IMR-90 (cell line): ENCODE measurements at regions not wholly inside any gene's neighbourhood (a gene's known extent, or its start where the extent isn't known, plus 50 kb on each side); places are given as distances from the start of the nearest gene placed in this dataset.

Source experiments
- ATAC-seq: fragments of 200-7000 bp; cut with Tn5 transposase; 2 replicates; pipeline ENCODE4 v1.9.1; 2020; ENCODE audit warnings: low read depth, mild to moderate bottlenecking, moderate library complexity
- BruUV-seq: library from RNA; stranded (reverse); fragments of 400-500 nt; replicated peaks from 2 replicates; lab custom pipeline; 2021; lab: Mats Ljungman, UMichigan
- CTCF ChIA-PET: fragments of 300-600 bp; formaldehyde crosslinking; extraction: SDS; loops from one replicate; lab custom pipeline; 2021; ENCODE audit warnings: antibody characterized with exemption; lab: Yijun Ruan, JAX
- POLR2A ChIA-PET: fragments of 300-600 bp; sonication (Branson Sonifier 250); formaldehyde crosslinking; loops from one replicate; lab custom pipeline; 2022; ENCODE audit warnings: antibody characterized with exemption; ENCODE audit not compliant: unreplicated experiment; lab: Charles Lee
- DNase-seq: peaks from one replicate; pipeline ENCODE4 v3.0.0; 2013
- H2AFZ ChIP-seq: replicated peaks from 2 replicates; pipeline ENCODE3; 2013; ENCODE audit warnings: low read length, mild to moderate bottlenecking; ENCODE audit not compliant: poor library complexity
- H2AK5ac ChIP-seq: 2 replicates; pipeline ENCODE4 v1.6.1; 2013; ENCODE audit warnings: low read depth, low read length, inconsistent platforms
- H2AK9ac ChIP-seq: replicated peaks from 2 replicates; pipeline ENCODE3; 2013; ENCODE audit warnings: mild to moderate bottlenecking, low read depth, low read length, moderate library complexity; ENCODE audit not compliant: poor library complexity
- H2BK120ac ChIP-seq: 2 replicates; pipeline ENCODE4 v1.6.1; 2013; ENCODE audit warnings: low read depth, low read length, inconsistent platforms
- H2BK15ac ChIP-seq: 3 replicates; pipeline ENCODE4 v1.6.1; 2013; ENCODE audit warnings: low read depth, low read length, inconsistent platforms
- H2BK20ac ChIP-seq: 2 replicates; pipeline ENCODE4 v1.6.1; 2013; ENCODE audit warnings: low read depth, mild to moderate bottlenecking, inconsistent platforms, low read length, moderate library complexity
- H2BK5ac ChIP-seq: 2 replicates; pipeline ENCODE4 v1.6.1; 2013; ENCODE audit warnings: mild to moderate bottlenecking, low read depth, low read length, inconsistent platforms; ENCODE audit not compliant: poor library complexity, severe bottlenecking
- H3K14ac ChIP-seq: replicated peaks from 2 replicates; pipeline ENCODE4 v1.6.1; 2013; ENCODE audit warnings: low read depth, low read length, inconsistent platforms
- H3K18ac ChIP-seq: 2 replicates; pipeline ENCODE4 v1.6.1; 2013; ENCODE audit warnings: low read depth, low read length, control low read depth
- H3K23ac ChIP-seq: 2 replicates; pipeline ENCODE4 v1.6.1; 2013; ENCODE audit warnings: low read depth, low read length, inconsistent platforms
- H3K27ac ChIP-seq: 2 replicates; pipeline ENCODE4 v1.5.1; 2013; ENCODE audit warnings: mild to moderate bottlenecking, control low read depth, low read length; ENCODE audit not compliant: insufficient read depth
- H3K27me3 ChIP-seq: 2 replicates; pipeline ENCODE4 v1.6.1; 2013; ENCODE audit warnings: low read length; ENCODE audit not compliant: control insufficient read depth, insufficient read depth
- H3K36me3 ChIP-seq: 2 replicates; pipeline ENCODE4 v1.6.1; 2013; ENCODE audit warnings: low read length, mixed read lengths; ENCODE audit not compliant: control insufficient read depth, insufficient read depth
- H3K4ac ChIP-seq: 2 replicates; pipeline ENCODE4 v1.6.1; 2013; ENCODE audit warnings: low read depth, low read length, inconsistent platforms
- H3K4me1 ChIP-seq: 2 replicates; pipeline ENCODE4 v1.6.1; 2013; ENCODE audit warnings: low read length, mixed read lengths; ENCODE audit not compliant: control insufficient read depth, insufficient read depth
- H3K4me2 ChIP-seq: 2 replicates; pipeline ENCODE4 v1.6.1; 2013; ENCODE audit warnings: low read depth, mild to moderate bottlenecking, control low read depth, low read length, moderate library complexity
- H3K4me3 ChIP-seq: 2 replicates; pipeline ENCODE4 v1.5.1; 2013; ENCODE audit warnings: low read depth, mild to moderate bottlenecking, control low read depth, low read length, moderate library complexity; ENCODE audit not compliant: insufficient read depth
- H3K56ac ChIP-seq: 2 replicates; pipeline ENCODE4 v1.6.1; 2013; ENCODE audit warnings: low read length, inconsistent platforms; ENCODE audit not compliant: insufficient read depth; ENCODE audit errors: extremely low read depth
- H3K79me1 ChIP-seq, 2 experiments: 2 replicates each; pipeline ENCODE4 v1.6.1; 2013; ENCODE audit warnings: low read length in 2 of 2, inconsistent platforms in 1 of 2, low read depth in 1 of 2
- H3K9ac ChIP-seq: 2 replicates; pipeline ENCODE4 v1.6.1; 2013; ENCODE audit warnings: low read depth, low read length, control low read depth
- H3K9me1 ChIP-seq: 2 replicates; pipeline ENCODE4 v1.6.1; 2013; ENCODE audit warnings: low read length, inconsistent platforms; ENCODE audit not compliant: insufficient read depth
- H3K9me3 ChIP-seq: 2 replicates; pipeline ENCODE4 v1.6.1; 2013; ENCODE audit warnings: low read length; ENCODE audit not compliant: control insufficient read depth, insufficient read depth
- H4K20me1 ChIP-seq: 2 replicates; pipeline ENCODE4 v1.6.1; 2013; ENCODE audit warnings: low read length, inconsistent platforms; ENCODE audit not compliant: insufficient read depth
- H4K5ac ChIP-seq: 2 replicates; pipeline ENCODE4 v1.6.1; 2013; ENCODE audit warnings: mild to moderate bottlenecking, low read depth, low read length, control low read depth
- H4K8ac ChIP-seq, 2 experiments: 2 replicates each; pipeline ENCODE4 v1.6.1; 2013; ENCODE audit warnings: low read depth in 2 of 2, low read length in 2 of 2, control low read depth in 1 of 2, inconsistent platforms in 1 of 2
- H4K91ac ChIP-seq: 2 replicates; pipeline ENCODE4 v1.6.1; 2013; ENCODE audit warnings: low read depth, low read length, inconsistent platforms; ENCODE audit not compliant: insufficient read depth
- BHLHE40 ChIP-seq: fragments of 150-350 bp; IDR thresholded peaks from 2 replicates; pipeline ENCODE4 v1.6.1; 2016; ENCODE audit warnings: mild to moderate bottlenecking, low read depth, low read length
- CEBPB ChIP-seq: IDR thresholded peaks from 2 replicates; pipeline ENCODE4 v1.6.1; 2012; ENCODE audit warnings: low read depth, low read length, improper control_type of control experiment
- CHD1 ChIP-seq: IDR thresholded peaks from 2 replicates; pipeline ENCODE4 v1.6.1; 2012; ENCODE audit warnings: low read depth, low read length, improper control_type of control experiment
- FOS ChIP-seq: fragments of 150-350 bp; IDR thresholded peaks from 2 replicates; pipeline ENCODE4 v1.6.1; 2016; ENCODE audit warnings: low read depth, low read length
- MAFK ChIP-seq: IDR thresholded peaks from 2 replicates; pipeline ENCODE4 v1.6.1; 2012; ENCODE audit warnings: low read depth, low read length, improper control_type of control experiment
- MAZ ChIP-seq: IDR thresholded peaks from 2 replicates; pipeline ENCODE4 v1.6.1; 2012; ENCODE audit warnings: low read depth, mild to moderate bottlenecking, low read length, improper control_type of control experiment, moderate library complexity, borderline replicate concordance
- MXI1 ChIP-seq: IDR thresholded peaks from 2 replicates; pipeline ENCODE4 v1.6.1; 2012; ENCODE audit warnings: low read depth, mild to moderate bottlenecking, low read length, moderate library complexity, borderline replicate concordance
- NFE2L2 ChIP-seq: fragments of 150-350 bp; IDR thresholded peaks from 2 replicates; pipeline ENCODE4 v1.6.1; 2016; ENCODE audit warnings: low read depth, mild to moderate bottlenecking, low read length
- POLR2A ChIP-seq: IDR thresholded peaks from 2 replicates; pipeline ENCODE4 v1.6.1; 2012; ENCODE audit warnings: mild to moderate bottlenecking, low read depth, low read length
- RAD21 ChIP-seq: IDR thresholded peaks from 2 replicates; pipeline ENCODE4 v1.6.1; 2012; ENCODE audit warnings: low read length, improper control_type of control experiment
- RCOR1 ChIP-seq: IDR thresholded peaks from 2 replicates; pipeline ENCODE4 v1.6.1; 2012; ENCODE audit warnings: mild to moderate bottlenecking, low read length, improper control_type of control experiment; ENCODE audit not compliant: insufficient replicate concordance
- RFX5 ChIP-seq: IDR thresholded peaks from 2 replicates; pipeline ENCODE4 v1.8.0; 2012; ENCODE audit warnings: low read depth, mild to moderate bottlenecking, low read length, moderate library complexity
- SMC3 ChIP-seq: fragments of 150-350 bp; IDR thresholded peaks from 2 replicates; pipeline ENCODE4 v1.6.1; 2016; ENCODE audit warnings: low read depth, mild to moderate bottlenecking, antibody characterized with exemption, low read length, moderate library complexity
- WGBS, 2 experiments: methylation state at CpG; one replicate each; pipeline versions ENCODE4 v1.1.5 to v1.1.7; 2013; ENCODE audit warnings: missing lambda C conversion rate in 2 of 2; ENCODE audit not compliant: insufficient read length in 1 of 2; ENCODE audit errors: extremely low coverage in 2 of 2; 5-methylcytosine and 5-hydroxymethylcytosine counted together
- dilution Hi-C: fragments of 300-500 bp; cut with HindIII; formaldehyde crosslinking; loops from one replicate; pipeline ENCODE4 v1.14.3; 2018; ENCODE audit warnings: low sequenced_read_pairs; ENCODE audit not compliant: unreplicated experiment
- in situ Hi-C: fragments of 300-500 bp; cut with MboI; formaldehyde crosslinking; loops from 3 replicates; pipeline ENCODE4 v1.14.3; 2019; ENCODE audit warnings: low sequenced_read_pairs, inconsistent platforms, mixed read lengths
- intact Hi-C: fragments of 100-400 bp; cut with micrococcal nuclease; formaldehyde crosslinking; loops from 2 replicates; pipeline ENCODE4 v1.10.0; 2022
- TF ChIP-seq, protein P1 (sequence below): fragments of 150-350 bp; IDR thresholded peaks from 2 replicates; pipeline ENCODE4 v1.6.1; 2017; ENCODE audit warnings: mild to moderate bottlenecking, antibody characterized with exemption, low read length, low read depth
- TF ChIP-seq, protein P2 (sequence below): fragments of 150-350 bp; IDR thresholded peaks from 2 replicates; pipeline ENCODE4 v1.6.1; 2016; ENCODE audit warnings: low read depth, mild to moderate bottlenecking, low read length, moderate library complexity, borderline replicate concordance
- TF ChIP-seq, protein P3 (sequence below): conservative IDR thresholded peaks from 2 replicates; pipeline ENCODE4 v1.5.1; 2012; ENCODE audit warnings: mild to moderate bottlenecking, low read depth, low read length, improper control_type of control experiment

DNA sequence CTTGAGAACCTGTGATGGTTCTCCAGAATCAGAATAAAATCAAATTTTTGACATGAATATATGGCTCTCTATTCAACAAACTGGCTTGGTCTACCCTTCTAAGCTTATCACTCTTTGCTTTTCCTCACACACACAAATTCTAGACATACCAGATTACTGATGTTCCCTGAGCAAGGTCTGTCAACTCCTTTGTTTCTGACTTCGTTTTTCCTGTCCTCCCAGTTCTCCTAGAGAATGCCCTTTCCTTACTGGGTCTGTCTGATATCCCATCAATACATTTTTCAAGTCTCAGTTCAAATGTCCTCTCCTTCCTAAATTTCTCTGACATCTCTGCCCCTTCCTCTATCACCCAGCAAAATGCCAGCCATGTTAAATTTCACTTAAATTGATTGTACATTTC is 202.1 kb upstream of the IGFBP7 start:
- Histone ChIP-seq H3K4me2 (no peak overlapping the region), H3K56ac (no peak overlapping the region), H2BK15ac (no peak overlapping the region), H4K91ac (no peak overlapping the region), H3K79me1 (no peaks in the 10 kb centered on the region), H3K9me1 (no peaks in the 10 kb centered on the region), H2AK5ac (no peak overlapping the region), H2BK120ac (no peak overlapping the region), H3K4ac (no peak overlapping the region), H3K27ac (no peak overlapping the region), H3K14ac (no peak overlapping the region), H2BK5ac (no peak overlapping the region), H3K9ac (no peak overlapping the region), H2AK9ac (no peak overlapping the region), H2AFZ (no peak overlapping the region), H3K36me3 (no peaks in the 10 kb centered on the region), H4K5ac (no peak overlapping the region), H3K27me3 (no peaks in the 10 kb centered on the region; the same call in 1 of the 2 replicates), H2BK20ac (no peak overlapping the region), H3K18ac (no peak overlapping the region), H4K20me1 (no peaks in the 10 kb centered on the region), H3K4me3 (no peak overlapping the region), H3K23ac (no peak overlapping the region), H4K8ac (no peak overlapping the region), H3K9me3 (no peaks in the 10 kb centered on the region), H3K4me1 (no peaks in the 10 kb centered on the region)
- BruUV-seq, result no TSS peak
- DNase-seq (no peak), ATAC-seq (no peak)
- intact Hi-C loops, result no loop called here
- POLR2A ChIA-PET, result no interaction called here
- no CpG with 5 or more reads among the region's 1 CpG for WGBS, 2 experiments
- dilution Hi-C loops, result no loop called here
- CTCF ChIA-PET, result no interaction called here
- in situ Hi-C loops, result no loop called here
- TF ChIP-seq MXI1 (no peak), RFX5 (no peak), MAZ (no peak), RAD21 (no peak), RCOR1 (no peak), POLR2A (no peak), CEBPB (no peak), SMC3 (no peak), CHD1 (no peak), MAFK (no peak), FOS (no peak), NFE2L2 (no peak), BHLHE40 (no peak)
- TF ChIP-seq, protein P1, sequence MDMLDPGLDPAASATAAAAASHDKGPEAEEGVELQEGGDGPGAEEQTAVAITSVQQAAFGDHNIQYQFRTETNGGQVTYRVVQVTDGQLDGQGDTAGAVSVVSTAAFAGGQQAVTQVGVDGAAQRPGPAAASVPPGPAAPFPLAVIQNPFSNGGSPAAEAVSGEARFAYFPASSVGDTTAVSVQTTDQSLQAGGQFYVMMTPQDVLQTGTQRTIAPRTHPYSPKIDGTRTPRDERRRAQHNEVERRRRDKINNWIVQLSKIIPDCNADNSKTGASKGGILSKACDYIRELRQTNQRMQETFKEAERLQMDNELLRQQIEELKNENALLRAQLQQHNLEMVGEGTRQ, result no peak
- TF ChIP-seq, protein P2, sequence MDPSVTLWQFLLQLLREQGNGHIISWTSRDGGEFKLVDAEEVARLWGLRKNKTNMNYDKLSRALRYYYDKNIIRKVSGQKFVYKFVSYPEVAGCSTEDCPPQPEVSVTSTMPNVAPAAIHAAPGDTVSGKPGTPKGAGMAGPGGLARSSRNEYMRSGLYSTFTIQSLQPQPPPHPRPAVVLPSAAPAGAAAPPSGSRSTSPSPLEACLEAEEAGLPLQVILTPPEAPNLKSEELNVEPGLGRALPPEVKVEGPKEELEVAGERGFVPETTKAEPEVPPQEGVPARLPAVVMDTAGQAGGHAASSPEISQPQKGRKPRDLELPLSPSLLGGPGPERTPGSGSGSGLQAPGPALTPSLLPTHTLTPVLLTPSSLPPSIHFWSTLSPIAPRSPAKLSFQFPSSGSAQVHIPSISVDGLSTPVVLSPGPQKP, result no peak
- TF ChIP-seq, protein P3, sequence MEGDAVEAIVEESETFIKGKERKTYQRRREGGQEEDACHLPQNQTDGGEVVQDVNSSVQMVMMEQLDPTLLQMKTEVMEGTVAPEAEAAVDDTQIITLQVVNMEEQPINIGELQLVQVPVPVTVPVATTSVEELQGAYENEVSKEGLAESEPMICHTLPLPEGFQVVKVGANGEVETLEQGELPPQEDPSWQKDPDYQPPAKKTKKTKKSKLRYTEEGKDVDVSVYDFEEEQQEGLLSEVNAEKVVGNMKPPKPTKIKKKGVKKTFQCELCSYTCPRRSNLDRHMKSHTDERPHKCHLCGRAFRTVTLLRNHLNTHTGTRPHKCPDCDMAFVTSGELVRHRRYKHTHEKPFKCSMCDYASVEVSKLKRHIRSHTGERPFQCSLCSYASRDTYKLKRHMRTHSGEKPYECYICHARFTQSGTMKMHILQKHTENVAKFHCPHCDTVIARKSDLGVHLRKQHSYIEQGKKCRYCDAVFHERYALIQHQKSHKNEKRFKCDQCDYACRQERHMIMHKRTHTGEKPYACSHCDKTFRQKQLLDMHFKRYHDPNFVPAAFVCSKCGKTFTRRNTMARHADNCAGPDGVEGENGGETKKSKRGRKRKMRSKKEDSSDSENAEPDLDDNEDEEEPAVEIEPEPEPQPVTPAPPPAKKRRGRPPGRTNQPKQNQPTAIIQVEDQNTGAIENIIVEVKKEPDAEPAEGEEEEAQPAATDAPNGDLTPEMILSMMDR, result no peak
